H1 (cell line): ENCODE measurements at regions not wholly inside any gene's neighbourhood (a gene's known extent, or its start where the extent isn't known, plus 50 kb on each side); places are given as distances from the start of the nearest gene placed in this dataset.

Source experiments
- EP300 ChIP-seq, 2 experiments: IDR thresholded peaks; 1 replicate in 1 of 2; 2 replicates in 1 of 2; pipeline ENCODE4 v1.6.1; 2011 to 2012; ENCODE audit warnings: low read depth in 2 of 2, low read length in 2 of 2, mild to moderate bottlenecking in 2 of 2, borderline replicate concordance in 1 of 2, inconsistent platforms in 1 of 2, moderate library complexity in 1 of 2
- POLR2AphosphoS5 ChIP-seq: IDR thresholded peaks from 2 replicates; pipeline ENCODE4 v1.6.1; 2011; ENCODE audit warnings: low read depth, low read length
- RNF2 ChIP-seq: fragments of 200-900, 300-1000 bp; sonication (generic); IDR thresholded peaks from 2 replicates; pipeline ENCODE4 v1.7.1; 2016; ENCODE audit warnings: borderline replicate concordance, low read depth, mild to moderate bottlenecking, antibody characterized with exemption, low read length; ENCODE audit not compliant: poor library complexity, severe bottlenecking; ENCODE audit errors: missing control alignments
- TBP ChIP-seq: IDR thresholded peaks from 2 replicates; pipeline ENCODE4 v1.6.1; 2011; ENCODE audit warnings: low read depth, low read length, improper control_type of control experiment

DNA sequence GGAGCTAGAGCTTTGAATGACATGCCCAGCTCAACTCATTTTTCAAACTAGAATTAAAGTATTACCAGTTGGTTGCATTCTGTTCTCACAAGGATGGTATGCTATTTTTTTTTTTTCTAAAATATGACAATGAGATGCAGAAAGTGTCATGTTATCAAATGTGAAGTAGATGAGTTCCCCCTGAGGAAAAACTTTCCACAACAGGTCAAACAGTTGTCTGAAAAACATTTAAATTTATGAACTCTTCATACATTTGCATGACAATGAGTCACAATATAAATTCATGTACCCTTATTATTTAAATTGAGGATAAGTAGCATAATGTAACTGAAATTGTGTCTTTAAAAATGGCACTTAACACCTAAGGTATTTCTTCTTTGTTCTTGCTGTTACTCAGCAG is 1720.5 kb upstream of the NUDT12 start (continued):
- no peak for TF ChIP-seq TBP
- no peak for TF ChIP-seq RNF2
- TF ChIP-seq POLR2AphosphoS5, result no peak
- TF ChIP-seq EP300 (IDR thresholded peaks at IDR 0.05; ENCODE audit: borderline replicate concordance in 1 of 2, low read depth in 2 of 2, low read length in 2 of 2), result no peak
